SK-N-SH treated with all-trans-retinoic acid at 6 μM for 48 hours (cell line): ENCODE measurements at regions not wholly inside any gene's neighbourhood (a gene's known extent, or its start where the extent isn't known, plus 50 kb on each side); places are given as distances from the start of the nearest gene placed in this dataset.
"Not testable (repeated sequence)": the region's sequence is repeated elsewhere in the genome, so short reads cannot be mapped to it uniquely, and the experiment has no call there.

ENCODE experiments used
- ATAC-seq: fragments of 200-7000 bp; cut with Tn5 transposase; 3 replicates; pipeline ENCODE4 v1.9.1; 2020; ENCODE audit warnings: mild to moderate bottlenecking, moderate library complexity
- ARNTL ChIP-seq: fragments of 450-650 bp; formaldehyde crosslinking; IDR thresholded peaks from 2 replicates; pipeline ENCODE4 v1.5.0; 2020; ENCODE audit warnings: low read depth, mild to moderate bottlenecking, moderate library complexity, borderline replicate concordance
- CSDC2 ChIP-seq: fragments of 250-450 bp; sonication (Bioruptor Pico); IDR thresholded peaks from 2 replicates; pipeline ENCODE4 v1.5.0; 2020; ENCODE audit warnings: mild to moderate bottlenecking, moderate library complexity
- ESRRG ChIP-seq: fragments of 250-450 bp; sonication (Bioruptor Pico); IDR thresholded peaks from 2 replicates; pipeline ENCODE4 v1.6.1; 2021; ENCODE audit warnings: mild to moderate bottlenecking
- GLIS3 ChIP-seq: fragments of 250-450 bp; sonication (Bioruptor Pico); IDR thresholded peaks from 2 replicates; pipeline ENCODE4 v1.5.0; 2020; ENCODE audit warnings: mild to moderate bottlenecking, moderate library complexity
- ISL1 ChIP-seq: fragments of 250-450 bp; sonication (Bioruptor Pico); IDR thresholded peaks from 2 replicates; pipeline ENCODE4 v2.1.2; 2022; ENCODE audit warnings: mild to moderate bottlenecking, moderate library complexity
- OSR1 ChIP-seq: fragments of 250-450 bp; sonication (Bioruptor Pico); IDR thresholded peaks from 2 replicates; pipeline ENCODE4 v1.8.0; 2022; ENCODE audit warnings: moderate library complexity, mild to moderate bottlenecking, inconsistent platforms
- PPARA ChIP-seq: fragments of 250-450 bp; sonication (Bioruptor Pico); IDR thresholded peaks from 2 replicates; pipeline ENCODE4 v1.5.0; 2020; ENCODE audit warnings: mild to moderate bottlenecking, borderline replicate concordance
- RARB ChIP-seq: fragments of 250-450 bp; sonication (Bioruptor Pico); IDR thresholded peaks from 2 replicates; pipeline ENCODE4 v1.8.0; 2021; ENCODE audit warnings: mild to moderate bottlenecking, moderate library complexity
- TCF4 ChIP-seq: fragments of 250-450 bp; sonication (Bioruptor Pico); IDR thresholded peaks from 2 replicates; pipeline ENCODE4 v1.8.0; 2021; ENCODE audit warnings: mild to moderate bottlenecking, moderate library complexity, borderline replicate concordance
- TOX ChIP-seq: fragments of 250-450 bp; sonication (Bioruptor Pico); IDR thresholded peaks from 2 replicates; pipeline ENCODE4 v1.8.0; 2021; ENCODE audit warnings: mild to moderate bottlenecking, moderate library complexity, borderline replicate concordance
- ZC3H10 ChIP-seq: fragments of 250-450 bp; sonication (Bioruptor Pico); IDR thresholded peaks from 2 replicates; pipeline ENCODE4 v1.5.1; 2021; ENCODE audit warnings: mild to moderate bottlenecking, moderate library complexity
- ZFP30 ChIP-seq: fragments of 450-650 bp; formaldehyde crosslinking; IDR thresholded peaks from 2 replicates; pipeline ENCODE4 v1.5.0; 2022; ENCODE audit warnings: mild to moderate bottlenecking, moderate library complexity
- ZNF565 ChIP-seq: fragments of 450-650 bp; formaldehyde crosslinking; conservative IDR thresholded peaks from 2 replicates; pipeline ENCODE4 v1.5.0; 2020; ENCODE audit warnings: low read depth, mild to moderate bottlenecking, moderate library complexity
- ZNF70 ChIP-seq: fragments of 450-650 bp; formaldehyde crosslinking; IDR thresholded peaks from 2 replicates; pipeline ENCODE4 v1.5.0; 2020; ENCODE audit warnings: mild to moderate bottlenecking, moderate library complexity
- TF ChIP-seq, protein P1 (sequence below): fragments of 250-450 bp; sonication (Bioruptor Pico); IDR thresholded peaks from 2 replicates; pipeline ENCODE4 v1.5.1; 2021; ENCODE audit warnings: mild to moderate bottlenecking, moderate library complexity
- TF ChIP-seq, protein P2 (sequence below): fragments of 250-450 bp; sonication (Bioruptor Pico); IDR thresholded peaks from 2 replicates; pipeline ENCODE4 v1.5.0; 2020; ENCODE audit warnings: mild to moderate bottlenecking, moderate library complexity
- TF ChIP-seq, protein P3 (sequence below): fragments of 250-450 bp; sonication (Bioruptor Pico); IDR thresholded peaks from 2 replicates; pipeline ENCODE4 v1.5.1; 2020; ENCODE audit warnings: low read depth, mild to moderate bottlenecking, moderate library complexity
- TF ChIP-seq, protein P4 (sequence below): fragments of 250-450 bp; sonication (Bioruptor Pico); IDR thresholded peaks from 2 replicates; pipeline ENCODE4 v1.8.0; 2020; ENCODE audit warnings: mild to moderate bottlenecking, moderate library complexity, borderline replicate concordance
- TF ChIP-seq, protein P5 (sequence below): fragments of 250-450 bp; sonication (Bioruptor Pico); IDR thresholded peaks from 2 replicates; pipeline ENCODE4 v1.8.0; 2021; ENCODE audit warnings: low read depth, mild to moderate bottlenecking, moderate library complexity, borderline replicate concordance

DNA sequence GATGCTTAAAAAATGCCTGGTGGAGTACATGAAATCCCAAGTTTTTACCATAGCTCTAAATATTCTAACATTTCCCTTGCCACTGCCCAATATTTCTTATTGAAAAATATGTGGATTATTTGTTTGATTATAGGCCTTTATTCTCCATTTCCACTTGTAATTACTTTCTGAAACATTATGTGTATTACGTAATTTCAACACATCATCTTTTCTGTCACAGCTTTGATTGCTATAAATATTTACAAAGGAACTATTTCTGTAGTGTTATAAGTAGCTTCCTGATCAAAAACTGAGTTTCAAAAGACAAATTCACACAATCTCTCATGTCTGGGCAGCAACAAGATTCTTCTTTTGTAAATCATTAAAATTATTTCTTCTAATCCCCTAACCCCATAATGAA is 859.6 kb upstream of the CRIM1 start:
- no peak for ATAC-seq
- TF ChIP-seq TCF4 (no peak), ESRRG (CRISPR knock-in tag) (no peak), GLIS3 (CRISPR knock-in tag) (no peak), PPARA (CRISPR knock-in tag) (no peak)
- TF ChIP-seq, protein P1, sequence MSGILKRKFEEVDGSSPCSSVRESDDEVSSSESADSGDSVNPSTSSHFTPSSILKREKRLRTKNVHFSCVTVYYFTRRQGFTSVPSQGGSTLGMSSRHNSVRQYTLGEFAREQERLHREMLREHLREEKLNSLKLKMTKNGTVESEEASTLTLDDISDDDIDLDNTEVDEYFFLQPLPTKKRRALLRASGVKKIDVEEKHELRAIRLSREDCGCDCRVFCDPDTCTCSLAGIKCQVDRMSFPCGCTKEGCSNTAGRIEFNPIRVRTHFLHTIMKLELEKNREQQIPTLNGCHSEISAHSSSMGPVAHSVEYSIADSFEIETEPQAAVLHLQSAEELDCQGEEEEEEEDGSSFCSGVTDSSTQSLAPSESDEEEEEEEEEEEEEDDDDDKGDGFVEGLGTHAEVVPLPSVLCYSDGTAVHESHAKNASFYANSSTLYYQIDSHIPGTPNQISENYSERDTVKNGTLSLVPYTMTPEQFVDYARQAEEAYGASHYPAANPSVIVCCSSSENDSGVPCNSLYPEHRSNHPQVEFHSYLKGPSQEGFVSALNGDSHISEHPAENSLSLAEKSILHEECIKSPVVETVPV, result no peak

DNA sequence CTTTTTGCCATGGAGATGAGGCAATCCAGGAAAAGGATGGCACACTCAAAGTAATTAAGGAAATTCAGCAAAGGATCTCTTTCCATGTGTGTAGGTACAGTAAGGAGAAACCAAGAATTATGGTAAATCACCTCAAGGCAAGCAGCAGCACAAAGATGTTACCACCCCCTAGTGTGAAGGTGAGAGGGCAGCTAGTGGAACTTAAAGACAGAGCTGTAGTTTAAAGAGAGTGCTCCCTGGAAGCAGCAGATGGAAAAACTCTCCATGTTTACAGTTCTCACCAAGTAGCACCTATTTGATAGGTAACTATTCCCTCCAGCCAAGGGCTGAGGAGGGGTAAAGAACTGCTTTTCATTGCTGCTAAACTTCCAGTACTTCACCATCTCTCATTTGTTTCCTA is 860.4 kb upstream of the CRIM1 start:
- no peak for ATAC-seq
- TF ChIP-seq, protein P1, result no peak
- no peak for TF ChIP-seq TCF4
- no peak for TF ChIP-seq RARB
- TF ChIP-seq, protein P2, sequence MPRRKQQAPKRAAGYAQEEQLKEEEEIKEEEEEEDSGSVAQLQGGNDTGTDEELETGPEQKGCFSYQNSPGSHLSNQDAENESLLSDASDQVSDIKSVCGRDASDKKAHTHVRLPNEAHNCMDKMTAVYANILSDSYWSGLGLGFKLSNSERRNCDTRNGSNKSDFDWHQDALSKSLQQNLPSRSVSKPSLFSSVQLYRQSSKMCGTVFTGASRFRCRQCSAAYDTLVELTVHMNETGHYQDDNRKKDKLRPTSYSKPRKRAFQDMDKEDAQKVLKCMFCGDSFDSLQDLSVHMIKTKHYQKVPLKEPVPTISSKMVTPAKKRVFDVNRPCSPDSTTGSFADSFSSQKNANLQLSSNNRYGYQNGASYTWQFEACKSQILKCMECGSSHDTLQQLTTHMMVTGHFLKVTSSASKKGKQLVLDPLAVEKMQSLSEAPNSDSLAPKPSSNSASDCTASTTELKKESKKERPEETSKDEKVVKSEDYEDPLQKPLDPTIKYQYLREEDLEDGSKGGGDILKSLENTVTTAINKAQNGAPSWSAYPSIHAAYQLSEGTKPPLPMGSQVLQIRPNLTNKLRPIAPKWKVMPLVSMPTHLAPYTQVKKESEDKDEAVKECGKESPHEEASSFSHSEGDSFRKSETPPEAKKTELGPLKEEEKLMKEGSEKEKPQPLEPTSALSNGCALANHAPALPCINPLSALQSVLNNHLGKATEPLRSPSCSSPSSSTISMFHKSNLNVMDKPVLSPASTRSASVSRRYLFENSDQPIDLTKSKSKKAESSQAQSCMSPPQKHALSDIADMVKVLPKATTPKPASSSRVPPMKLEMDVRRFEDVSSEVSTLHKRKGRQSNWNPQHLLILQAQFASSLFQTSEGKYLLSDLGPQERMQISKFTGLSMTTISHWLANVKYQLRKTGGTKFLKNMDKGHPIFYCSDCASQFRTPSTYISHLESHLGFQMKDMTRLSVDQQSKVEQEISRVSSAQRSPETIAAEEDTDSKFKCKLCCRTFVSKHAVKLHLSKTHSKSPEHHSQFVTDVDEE (CRISPR knock-in tag), result no peak
- TF ChIP-seq, all 23 proteins: peak for 0

DNA sequence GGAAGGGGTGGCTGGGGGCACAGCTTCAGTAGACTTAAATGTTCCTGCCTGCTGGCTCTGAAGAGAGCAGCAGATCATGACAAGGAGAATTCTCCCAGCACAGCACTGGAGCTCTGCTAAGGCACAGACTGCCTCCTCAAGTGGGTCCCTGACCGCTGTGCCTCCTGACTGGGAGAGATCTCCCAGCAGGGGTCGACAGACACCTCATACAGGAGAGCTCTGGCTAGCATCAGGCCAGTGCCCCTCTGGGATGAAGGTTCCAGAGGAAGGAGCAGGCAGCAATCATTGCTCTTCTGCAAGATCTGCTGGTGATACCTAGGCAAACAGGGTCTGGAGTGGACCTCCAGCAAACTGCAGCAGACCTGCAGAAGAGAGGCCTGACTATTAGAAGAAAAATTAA is 877.5 kb upstream of the CRIM1 start:
- not testable (repeated sequence) for ATAC-seq

DNA sequence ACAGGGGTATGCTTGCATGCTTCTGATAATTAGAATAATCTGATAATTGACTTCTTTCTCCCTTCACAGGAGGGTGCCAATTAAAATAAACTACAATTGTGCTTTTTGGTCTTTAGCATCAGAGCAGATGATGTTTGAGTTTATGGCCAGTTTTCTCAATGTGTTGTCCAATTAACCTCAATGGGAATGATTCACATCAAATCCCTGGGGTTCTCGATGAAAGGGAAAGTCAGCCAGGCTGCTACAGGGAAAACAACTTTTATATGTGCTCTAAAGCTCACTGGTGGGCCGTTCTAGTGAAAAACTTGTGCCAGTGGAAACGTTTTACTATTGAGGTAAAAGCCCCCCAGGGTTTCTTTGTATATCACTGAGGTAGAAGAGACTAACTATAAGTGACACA is 887.3 kb upstream of the CRIM1 start:
- no peak for ATAC-seq
- TF ChIP-seq, protein P3, sequence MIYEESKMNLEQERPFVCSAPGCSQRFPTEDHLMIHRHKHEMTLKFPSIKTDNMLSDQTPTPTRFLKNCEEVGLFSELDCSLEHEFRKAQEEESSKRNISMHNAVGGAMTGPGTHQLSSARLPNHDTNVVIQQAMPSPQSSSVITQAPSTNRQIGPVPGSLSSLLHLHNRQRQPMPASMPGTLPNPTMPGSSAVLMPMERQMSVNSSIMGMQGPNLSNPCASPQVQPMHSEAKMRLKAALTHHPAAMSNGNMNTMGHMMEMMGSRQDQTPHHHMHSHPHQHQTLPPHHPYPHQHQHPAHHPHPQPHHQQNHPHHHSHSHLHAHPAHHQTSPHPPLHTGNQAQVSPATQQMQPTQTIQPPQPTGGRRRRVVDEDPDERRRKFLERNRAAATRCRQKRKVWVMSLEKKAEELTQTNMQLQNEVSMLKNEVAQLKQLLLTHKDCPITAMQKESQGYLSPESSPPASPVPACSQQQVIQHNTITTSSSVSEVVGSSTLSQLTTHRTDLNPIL (CRISPR knock-in tag), result no peak
- TF ChIP-seq CSDC2, result no peak
- TF ChIP-seq, protein P2 (CRISPR knock-in tag), result no peak
- no peak for TF ChIP-seq ZFP30
- TF ChIP-seq GLIS3 (CRISPR knock-in tag), result no peak
- TF ChIP-seq, protein P4, sequence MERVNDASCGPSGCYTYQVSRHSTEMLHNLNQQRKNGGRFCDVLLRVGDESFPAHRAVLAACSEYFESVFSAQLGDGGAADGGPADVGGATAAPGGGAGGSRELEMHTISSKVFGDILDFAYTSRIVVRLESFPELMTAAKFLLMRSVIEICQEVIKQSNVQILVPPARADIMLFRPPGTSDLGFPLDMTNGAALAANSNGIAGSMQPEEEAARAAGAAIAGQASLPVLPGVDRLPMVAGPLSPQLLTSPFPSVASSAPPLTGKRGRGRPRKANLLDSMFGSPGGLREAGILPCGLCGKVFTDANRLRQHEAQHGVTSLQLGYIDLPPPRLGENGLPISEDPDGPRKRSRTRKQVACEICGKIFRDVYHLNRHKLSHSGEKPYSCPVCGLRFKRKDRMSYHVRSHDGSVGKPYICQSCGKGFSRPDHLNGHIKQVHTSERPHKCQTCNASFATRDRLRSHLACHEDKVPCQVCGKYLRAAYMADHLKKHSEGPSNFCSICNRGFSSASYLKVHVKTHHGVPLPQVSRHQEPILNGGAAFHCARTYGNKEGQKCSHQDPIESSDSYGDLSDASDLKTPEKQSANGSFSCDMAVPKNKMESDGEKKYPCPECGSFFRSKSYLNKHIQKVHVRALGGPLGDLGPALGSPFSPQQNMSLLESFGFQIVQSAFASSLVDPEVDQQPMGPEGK (CRISPR knock-in tag), result no peak
- TF ChIP-seq PPARA (CRISPR knock-in tag), result no peak
- no peak for TF ChIP-seq RARB
- no peak for TF ChIP-seq TOX
- no peak for TF ChIP-seq ZC3H10
- no peak for TF ChIP-seq ZNF70 (CRISPR knock-in tag)
- no peak for TF ChIP-seq ISL1 (CRISPR knock-in tag)
- no peak for TF ChIP-seq ZNF565 (CRISPR knock-in tag)
- TF ChIP-seq OSR1, result no peak
- TF ChIP-seq, protein P1, result no peak
- TF ChIP-seq ARNTL (CRISPR knock-in tag), result no peak
- TF ChIP-seq, protein P5, sequence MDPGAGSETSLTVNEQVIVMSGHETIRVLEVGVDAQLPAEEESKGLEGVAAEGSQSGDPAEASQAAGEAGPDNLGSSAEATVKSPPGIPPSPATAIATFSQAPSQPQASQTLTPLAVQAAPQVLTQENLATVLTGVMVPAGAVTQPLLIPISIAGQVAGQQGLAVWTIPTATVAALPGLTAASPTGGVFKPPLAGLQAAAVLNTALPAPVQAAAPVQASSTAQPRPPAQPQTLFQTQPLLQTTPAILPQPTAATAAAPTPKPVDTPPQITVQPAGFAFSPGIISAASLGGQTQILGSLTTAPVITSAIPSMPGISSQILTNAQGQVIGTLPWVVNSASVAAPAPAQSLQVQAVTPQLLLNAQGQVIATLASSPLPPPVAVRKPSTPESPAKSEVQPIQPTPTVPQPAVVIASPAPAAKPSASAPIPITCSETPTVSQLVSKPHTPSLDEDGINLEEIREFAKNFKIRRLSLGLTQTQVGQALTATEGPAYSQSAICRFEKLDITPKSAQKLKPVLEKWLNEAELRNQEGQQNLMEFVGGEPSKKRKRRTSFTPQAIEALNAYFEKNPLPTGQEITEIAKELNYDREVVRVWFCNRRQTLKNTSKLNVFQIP (CRISPR knock-in tag), result no peak
